K562 (cell line): ENCODE measurements at regions not wholly inside any gene's neighbourhood (a gene's known extent, or its start where the extent isn't known, plus 50 kb on each side); places are given as distances from the start of the nearest gene placed in this dataset.

Experiments
- AFF1 ChIP-seq, 2 experiments: fragments of 450-650 bp; IDR thresholded peaks; 2 replicates each; pipeline ENCODE4 v1.6.1; 2018; ENCODE audit warnings: mild to moderate bottlenecking in 2 of 2, low read depth in 1 of 2; ENCODE audit not compliant: partially characterized antibody in 2 of 2
- FOSL1 ChIP-seq: fragments of 200-800 bp; sonication (Bioruptor generic); conservative IDR thresholded peaks from 2 replicates; pipeline ENCODE4 v1.6.1; 2016; ENCODE audit warnings: missing genetic modification characterization, missing compliant biosample characterization
- GATA2 ChIP-seq: sonication (generic); formaldehyde crosslinking; IDR thresholded peaks from 2 replicates; pipeline ENCODE4 v1.4.0; 2020; ENCODE audit warnings: mild to moderate bottlenecking, missing genetic modification reagents
- ILK ChIP-seq: fragments of 450-650 bp; IDR thresholded peaks from 2 replicates; pipeline ENCODE4 v1.6.1; 2016; ENCODE audit warnings: missing genetic modification characterization, low read depth, mild to moderate bottlenecking, missing compliant biosample characterization, moderate library complexity, borderline replicate concordance
- MEF2D ChIP-seq: conservative IDR thresholded peaks from 2 replicates; pipeline ENCODE4 v1.6.1; 2016; ENCODE audit warnings: low read depth, missing genetic modification characterization, missing compliant biosample characterization
- NR2C1 ChIP-seq, 2 experiments: fragments of 450-650 bp; IDR thresholded peaks; 2 replicates each; pipeline ENCODE4 v1.6.1; 2017; ENCODE audit warnings: mild to moderate bottlenecking in 2 of 2, antibody characterized with exemption in 1 of 2, inconsistent platforms in 1 of 2, missing compliant biosample characterization in 1 of 2, missing genetic modification characterization in 1 of 2
- STAG1 ChIP-seq: sonication (generic); formaldehyde crosslinking; IDR thresholded peaks from 2 replicates; pipeline ENCODE4 v1.5.0; 2020; ENCODE audit warnings: missing genetic modification reagents, borderline replicate concordance
- TF ChIP-seq, protein P1 (sequence below): fragments of 450-650 bp; formaldehyde crosslinking; IDR thresholded peaks from 2 replicates; pipeline ENCODE4 v1.4.0; 2022; ENCODE audit warnings: missing genetic modification characterization

DNA sequence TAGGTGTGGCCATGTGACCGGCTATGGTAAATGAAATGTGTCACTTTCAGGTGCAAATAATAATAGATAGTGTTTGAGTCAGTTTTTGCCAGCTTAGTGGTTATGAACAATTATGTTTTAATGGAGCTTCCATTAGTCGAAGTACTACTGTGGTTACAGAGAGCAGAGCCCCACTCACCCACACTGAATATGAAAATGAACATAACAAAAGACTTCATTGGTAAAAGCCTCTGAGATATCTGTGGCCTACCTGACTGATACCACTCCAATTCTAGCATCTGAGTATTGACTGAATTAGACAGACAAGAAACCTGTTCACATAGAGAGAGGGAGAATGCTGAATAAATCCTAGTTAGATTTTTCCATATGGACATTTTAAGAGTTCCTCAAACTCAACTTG lies 405.6 kb downstream of the BRINP1 start (continued):
- no peak for TF ChIP-seq MEF2D (tag)
- TF ChIP-seq NR2C1 (IDR thresholded peaks at IDR 0.05) = no peak
- TF ChIP-seq NR2C1 (tag; IDR thresholded peaks at IDR 0.05) = no peak
- no peak for TF ChIP-seq AFF1 (IDR thresholded peaks at IDR 0.05; ENCODE audit: low read depth in 1 of 2, partially characterized antibody in 2 of 2)
- TF ChIP-seq STAG1 (CRISPR knock-in tag) = no peak
- TF ChIP-seq, protein P1, sequence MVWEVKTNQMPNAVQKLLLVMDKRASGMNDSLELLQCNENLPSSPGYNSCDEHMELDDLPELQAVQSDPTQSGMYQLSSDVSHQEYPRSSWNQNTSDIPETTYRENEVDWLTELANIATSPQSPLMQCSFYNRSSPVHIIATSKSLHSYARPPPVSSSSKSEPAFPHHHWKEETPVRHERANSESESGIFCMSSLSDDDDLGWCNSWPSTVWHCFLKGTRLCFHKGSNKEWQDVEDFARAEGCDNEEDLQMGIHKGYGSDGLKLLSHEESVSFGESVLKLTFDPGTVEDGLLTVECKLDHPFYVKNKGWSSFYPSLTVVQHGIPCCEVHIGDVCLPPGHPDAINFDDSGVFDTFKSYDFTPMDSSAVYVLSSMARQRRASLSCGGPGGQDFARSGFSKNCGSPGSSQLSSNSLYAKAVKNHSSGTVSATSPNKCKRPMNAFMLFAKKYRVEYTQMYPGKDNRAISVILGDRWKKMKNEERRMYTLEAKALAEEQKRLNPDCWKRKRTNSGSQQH (CRISPR knock-in tag) = no peak
- no peak for TF ChIP-seq GATA2
- TF ChIP-seq ILK (tag) = no peak
- TF ChIP-seq FOSL1 (tag) = no peak
